ENCODE measurements at regions not wholly inside any gene's neighbourhood (a gene's known extent, or its start where the extent isn't known, plus 50 kb on each side); places are given as distances from the start of the nearest gene placed in this dataset.

DNA sequence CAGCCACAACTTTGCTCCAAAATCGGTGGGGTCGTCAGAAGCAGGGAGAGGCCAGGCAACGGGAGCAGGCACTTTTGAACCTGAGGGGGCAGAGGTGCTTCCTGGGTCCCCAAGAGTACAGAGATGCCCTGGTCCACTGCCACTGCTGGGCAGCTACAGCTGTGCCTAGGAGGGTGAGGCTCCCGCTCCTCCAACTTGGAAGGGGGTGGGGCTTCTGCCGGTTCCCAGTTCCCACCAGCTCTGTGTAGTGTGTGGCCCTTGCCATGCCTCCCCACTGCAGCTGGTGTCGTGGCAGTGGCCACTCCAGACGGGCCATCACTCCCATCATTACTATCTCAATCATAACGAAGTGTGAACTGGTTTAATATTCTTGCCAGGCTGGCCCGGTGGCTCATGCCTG lies 1496.3 kb downstream of the PCDH7 start:
- no peak for ATAC-seq (ENCODE audit: low FRiP score)
- TF ChIP-seq, protein P1, sequence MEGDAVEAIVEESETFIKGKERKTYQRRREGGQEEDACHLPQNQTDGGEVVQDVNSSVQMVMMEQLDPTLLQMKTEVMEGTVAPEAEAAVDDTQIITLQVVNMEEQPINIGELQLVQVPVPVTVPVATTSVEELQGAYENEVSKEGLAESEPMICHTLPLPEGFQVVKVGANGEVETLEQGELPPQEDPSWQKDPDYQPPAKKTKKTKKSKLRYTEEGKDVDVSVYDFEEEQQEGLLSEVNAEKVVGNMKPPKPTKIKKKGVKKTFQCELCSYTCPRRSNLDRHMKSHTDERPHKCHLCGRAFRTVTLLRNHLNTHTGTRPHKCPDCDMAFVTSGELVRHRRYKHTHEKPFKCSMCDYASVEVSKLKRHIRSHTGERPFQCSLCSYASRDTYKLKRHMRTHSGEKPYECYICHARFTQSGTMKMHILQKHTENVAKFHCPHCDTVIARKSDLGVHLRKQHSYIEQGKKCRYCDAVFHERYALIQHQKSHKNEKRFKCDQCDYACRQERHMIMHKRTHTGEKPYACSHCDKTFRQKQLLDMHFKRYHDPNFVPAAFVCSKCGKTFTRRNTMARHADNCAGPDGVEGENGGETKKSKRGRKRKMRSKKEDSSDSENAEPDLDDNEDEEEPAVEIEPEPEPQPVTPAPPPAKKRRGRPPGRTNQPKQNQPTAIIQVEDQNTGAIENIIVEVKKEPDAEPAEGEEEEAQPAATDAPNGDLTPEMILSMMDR (IDR thresholded peaks at IDR 0.05), result no peak

DNA sequence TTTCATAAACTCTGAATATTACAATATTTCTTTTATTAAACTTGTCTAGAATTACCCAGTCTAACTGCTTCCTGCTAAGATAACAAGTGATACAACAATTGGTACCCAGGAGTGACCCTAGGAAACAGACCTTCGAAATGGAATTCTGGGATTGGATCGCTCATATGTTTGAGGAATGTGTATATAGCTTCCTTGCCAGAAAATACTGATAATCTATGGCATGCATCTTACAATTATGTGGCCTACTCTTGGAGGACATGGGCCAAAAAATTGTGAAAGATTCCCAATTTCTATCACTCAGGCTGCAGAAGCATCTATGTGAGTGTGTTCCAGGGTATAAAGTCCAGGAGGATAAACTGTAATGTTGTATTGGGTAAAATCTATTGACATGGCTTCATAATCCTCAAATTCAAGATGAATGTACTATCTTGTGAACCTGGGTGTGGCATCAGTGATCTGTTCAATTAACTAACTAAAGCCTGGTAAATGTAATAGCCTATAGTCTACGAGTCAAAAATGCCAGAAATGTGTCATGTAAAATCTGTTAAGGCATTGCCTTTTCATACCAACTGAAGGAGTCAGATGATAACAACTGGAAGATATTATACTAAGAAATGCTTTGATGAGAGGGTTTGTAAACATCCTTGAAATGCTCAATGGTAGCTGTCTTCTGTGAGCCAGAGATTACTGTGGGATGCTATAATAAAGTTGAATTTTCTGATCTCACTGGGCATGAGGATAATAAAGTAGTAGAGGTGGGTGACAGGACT lies 1499.3 kb downstream of the PCDH7 start:
- DNase-seq (ENCODE audit: low spot score) (no peak), ATAC-seq (ENCODE audit: low FRiP score) (no peak)
- TF ChIP-seq, protein P1 (IDR thresholded peaks at IDR 0.05), result no peak

More for the DNA sequence above, 1496.3 kb downstream of the PCDH7 start:
- DNase-seq (ENCODE audit: low spot score), result no peak

DNA sequence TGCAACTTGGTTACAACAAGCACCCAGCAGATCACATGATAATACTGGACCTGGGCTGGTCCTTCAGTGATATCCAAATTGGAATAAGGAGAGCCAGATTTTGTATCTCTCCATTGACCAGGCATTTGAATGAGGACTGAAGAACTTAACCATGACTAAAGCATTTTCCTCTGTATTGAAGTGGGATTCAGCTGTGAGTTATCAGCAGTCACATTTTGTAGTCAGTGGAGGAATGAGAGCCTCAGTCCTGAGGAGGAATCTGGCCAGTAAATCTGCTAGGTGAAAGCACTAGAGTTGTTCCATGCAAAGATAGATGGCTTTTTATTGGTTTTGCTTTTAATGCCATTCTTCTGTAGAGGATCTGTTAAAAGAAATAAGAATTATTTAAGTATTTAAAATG lies 1506.0 kb downstream of the PCDH7 start:
- ATAC-seq (ENCODE audit: low FRiP score) (no peak), DNase-seq (ENCODE audit: low spot score) (no peak)
- TF ChIP-seq, protein P1 (IDR thresholded peaks at IDR 0.05), result no peak

DNA sequence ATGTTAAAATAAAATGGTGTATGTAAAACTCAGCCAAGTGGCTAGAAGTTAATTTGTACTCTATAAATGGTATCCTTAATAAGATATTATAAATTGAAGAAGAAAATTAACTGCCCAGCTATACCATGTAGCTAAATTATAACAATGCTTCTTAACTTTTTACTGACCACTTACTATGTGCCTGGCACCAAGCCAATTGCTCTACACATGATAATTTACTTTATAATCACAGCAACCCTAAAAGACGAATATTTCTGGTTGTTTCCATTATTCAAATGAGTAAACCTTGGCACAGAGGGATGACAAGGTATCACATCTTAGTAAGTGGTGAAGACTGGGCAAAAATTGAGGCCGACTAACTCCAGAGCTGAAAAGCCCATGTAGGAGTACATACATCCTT lies 1506.6 kb downstream of the PCDH7 start:
- no peak for ATAC-seq (ENCODE audit: low FRiP score)
- DNase-seq (ENCODE audit: low spot score), result no peak
- TF ChIP-seq, protein P1 (IDR thresholded peaks at IDR 0.05), result no peak

DNA sequence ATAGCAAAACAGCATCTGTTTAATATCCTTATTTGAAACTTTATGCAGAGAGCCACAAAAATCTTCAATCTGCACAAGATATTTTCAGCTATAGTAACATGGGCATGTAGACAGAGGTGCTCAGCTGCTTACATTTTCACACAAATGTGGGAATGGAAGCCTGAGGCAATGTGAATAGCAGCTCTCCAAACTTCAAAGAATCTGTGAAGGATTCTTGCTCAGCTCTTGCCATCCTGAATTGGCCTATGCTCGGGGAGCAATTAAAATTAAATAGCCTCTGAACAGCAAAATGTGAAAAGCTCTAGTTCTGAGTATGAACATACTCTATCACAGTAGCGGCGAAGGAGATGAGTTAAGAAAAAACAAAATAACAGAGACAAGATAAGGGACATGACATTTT lies 1523.8 kb downstream of the PCDH7 start:
- no peak for DNase-seq (ENCODE audit: low spot score)
- TF ChIP-seq, protein P1 (IDR thresholded peaks at IDR 0.05), result no peak
- ATAC-seq (ENCODE audit: low FRiP score), result no peak

DNA sequence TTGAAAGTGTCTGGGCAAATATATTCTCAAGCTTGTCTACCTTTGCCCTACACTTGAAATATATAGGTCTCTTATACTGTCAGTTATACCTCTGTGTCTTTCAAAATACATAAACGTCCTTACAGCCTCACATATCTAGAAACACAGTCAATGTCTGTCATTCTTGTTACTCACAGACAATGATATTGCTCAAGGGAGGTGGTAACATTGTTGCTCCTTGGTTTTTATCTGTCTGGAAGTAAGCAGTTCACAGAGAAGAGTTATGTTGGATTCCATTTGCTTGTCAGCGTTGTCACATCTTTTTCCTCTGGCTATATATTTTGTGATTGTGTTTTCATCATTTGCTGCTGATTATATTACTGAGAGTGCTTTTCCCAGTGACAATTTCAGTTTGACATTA lies 1528.9 kb downstream of the PCDH7 start:
- DNase-seq (ENCODE audit: low spot score) (no peak), ATAC-seq (ENCODE audit: low FRiP score) (no peak)
- TF ChIP-seq, protein P1 (IDR thresholded peaks at IDR 0.05), result no peak

DNA sequence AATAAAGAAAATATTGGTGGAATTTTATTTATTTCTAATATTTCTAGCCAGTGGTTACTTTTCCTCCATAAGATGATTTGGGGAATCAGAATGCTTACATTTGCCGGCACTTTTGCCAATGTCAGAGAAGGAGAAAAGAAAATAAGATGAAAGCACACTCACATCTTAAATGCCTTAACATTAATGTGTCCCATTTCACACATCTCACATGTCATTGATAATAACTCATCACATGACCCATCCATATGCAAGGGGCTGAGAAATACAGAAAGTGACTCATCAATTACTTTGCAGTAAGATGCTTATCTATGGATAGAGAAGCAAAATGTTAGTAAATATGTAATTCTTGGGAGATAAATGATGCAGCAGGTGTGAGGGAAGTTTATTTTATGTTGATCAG lies 1531.0 kb downstream of the PCDH7 start:
- TF ChIP-seq, protein P1 (IDR thresholded peaks at IDR 0.05), result no peak
- ATAC-seq (ENCODE audit: low FRiP score) (no peak), DNase-seq (ENCODE audit: low spot score) (no peak)

Data from omental fat pad (tissue), 3 donors.